C4-2B (cell line): ENCODE measurements at regions not wholly inside any gene's neighbourhood (a gene's known extent, or its start where the extent isn't known, plus 50 kb on each side); places are given as distances from the start of the nearest gene placed in this dataset.

Source experiments
- H3K27ac ChIP-seq: fragments of 450-650 bp; 2 replicates; pipeline ENCODE4 v1.5.1; 2017
- CTCF ChIP-seq: fragments of 450-650 bp; conservative IDR thresholded peaks from 2 replicates; pipeline ENCODE4 v1.5.1; 2017; ENCODE audit warnings: mild to moderate bottlenecking
- ZFX ChIP-seq: fragments of 450-650 bp; IDR thresholded peaks from 2 replicates; pipeline ENCODE4 v1.6.1; 2017

- no peak overlapping the region for H3K27ac ChIP-seq
- TF ChIP-seq CTCF (no peak), ZFX (no peak)
Measured at GRCh38 chr2:2550856-2551255, 219.8 kb upstream of the MYT1L start.

GRCh38 chr2:2547911-2548310 lies 216.8 kb upstream of the MYT1L start:
- TF ChIP-seq CTCF (no peak), ZFX (no peak)
- no peak overlapping the region for H3K27ac ChIP-seq

DNA sequence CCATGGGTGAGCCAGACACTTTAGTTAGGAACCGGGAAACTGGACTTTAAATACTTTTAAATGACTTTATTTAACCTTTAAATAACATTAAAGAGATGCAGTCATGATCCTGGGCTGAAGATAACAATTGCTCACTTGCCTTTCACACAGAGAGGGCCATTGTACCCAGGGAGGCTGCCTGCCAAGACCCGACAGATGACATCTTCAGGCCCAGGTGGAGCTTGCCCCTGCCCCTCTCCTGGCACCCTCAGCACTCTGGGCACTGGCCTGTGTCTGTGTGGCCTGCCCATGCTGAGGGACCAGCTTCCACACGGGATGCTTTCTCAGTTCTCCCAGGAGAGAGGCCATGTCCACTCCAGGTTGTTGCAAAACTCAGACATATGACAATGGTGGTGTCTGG lies 216.4 kb upstream of the MYT1L start:
- no peak overlapping the region for H3K27ac ChIP-seq
- TF ChIP-seq ZFX (no peak), CTCF (no peak)

DNA sequence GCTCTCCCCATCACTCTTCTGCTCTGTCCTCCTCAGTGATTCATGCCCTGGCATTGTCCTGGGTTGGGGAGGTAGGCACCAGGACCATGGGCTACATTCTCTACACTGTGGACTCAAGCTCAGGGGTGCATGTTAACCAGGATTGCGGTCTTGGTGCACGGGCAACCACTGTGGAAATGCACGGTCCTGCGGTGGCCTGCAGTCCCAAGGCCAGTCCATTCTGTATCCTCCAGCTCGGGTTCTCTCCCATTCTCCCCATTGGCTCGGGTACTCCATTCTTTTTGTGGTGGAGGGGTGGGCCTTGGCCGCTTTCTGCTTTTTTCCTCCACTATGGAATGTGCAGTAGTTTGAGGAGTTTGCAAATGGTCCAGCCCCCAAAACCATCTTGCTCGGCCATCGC lies 215.0 kb upstream of the MYT1L start:
- H3K27ac ChIP-seq = no peak overlapping the region
- no peak for TF ChIP-seq CTCF
- TF ChIP-seq ZFX = no peak

- H3K27ac ChIP-seq = no peak overlapping the region
- TF ChIP-seq ZFX (no peak), CTCF (no peak)
Measured at GRCh38 chr2:2542966-2543611, 212.0 kb upstream of the MYT1L start.

DNA sequence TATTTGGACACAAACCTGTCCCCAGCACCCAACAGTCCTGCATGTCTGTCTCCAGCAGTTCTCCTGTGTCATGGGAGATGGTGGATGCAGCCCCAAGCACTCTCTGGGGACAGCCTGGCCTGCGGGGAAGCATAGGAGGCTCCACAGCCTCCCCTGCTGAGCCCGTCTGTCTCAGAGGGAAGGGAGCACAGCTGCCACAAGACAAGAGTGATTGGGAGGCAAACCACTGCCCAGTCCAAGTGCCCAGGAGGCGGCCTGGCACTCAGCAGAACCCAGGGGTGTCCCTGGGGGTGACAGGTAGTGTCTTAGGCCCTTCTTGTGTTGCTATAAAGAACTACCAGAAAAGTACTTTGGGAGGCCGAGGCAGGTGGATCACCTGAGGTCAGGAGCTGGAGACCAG lies 211.2 kb upstream of the MYT1L start:
- no peak for TF ChIP-seq ZFX
- no peak overlapping the region for H3K27ac ChIP-seq

- no peak overlapping the region for H3K27ac ChIP-seq
- no peak for TF ChIP-seq ZFX
Measured at GRCh38 chr2:2540406-2540805, 209.3 kb upstream of the MYT1L start.

- TF ChIP-seq ZFX (no peak), CTCF (no peak)
- H3K27ac ChIP-seq = no peak overlapping the region
Measured at GRCh38 chr2:2536416-2537056, 205.5 kb upstream of the MYT1L start.
